GM19239 (cell line): ENCODE measurements at regions not wholly inside any gene's neighbourhood (a gene's known extent, or its start where the extent isn't known, plus 50 kb on each side); places are given as distances from the start of the nearest gene placed in this dataset.
"Not testable (repeated sequence)": the region's sequence is repeated elsewhere in the genome, so short reads cannot be mapped to it uniquely, and the experiment has no call there.

Experiments
- DNase-seq: peaks from one replicate; pipeline ENCODE4 v3.0.0; 2011; ENCODE audit warnings: low spot score; ENCODE audit not compliant: insufficient read length
- FAIRE-seq: peaks from 2 replicates; lab custom pipeline; 2011; peaks lifted over from hg19 to GRCh38; lab: Jason Lieb, UNC

- FAIRE-seq: no peak
- no peak for DNase-seq
Observed at GRCh38 chr7:93751421-93751820, 139.1 kb downstream of the TFPI2 start.

DNA sequence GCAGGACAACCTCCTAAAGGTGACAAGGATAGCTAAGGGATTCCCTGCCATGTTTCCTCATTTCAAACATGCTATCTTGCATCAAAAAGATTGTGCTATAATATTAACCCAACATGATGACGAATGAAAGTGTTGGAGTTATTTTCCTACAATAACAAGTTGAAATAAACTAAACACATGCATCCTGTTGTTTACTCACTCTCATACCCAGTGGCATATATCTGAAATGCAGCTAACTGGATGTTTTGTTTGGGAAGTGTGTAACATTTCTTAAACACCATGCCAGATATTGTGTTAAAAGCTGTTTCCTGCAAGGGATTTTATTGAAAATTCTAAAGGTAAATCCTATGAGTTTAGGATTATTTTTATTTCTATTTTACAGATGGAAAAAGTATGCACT lies 139.6 kb downstream of the TFPI2 start:
- DNase-seq: no peak
- no peak for FAIRE-seq

GRCh38 chr7:93747019-93747418 lies 143.5 kb downstream of the TFPI2 start:
- DNase-seq: no peak
- FAIRE-seq: no peak

GRCh38 chr7:93739424-93739823 lies 151.1 kb downstream of the TFPI2 start:
- DNase-seq (no peak), FAIRE-seq (no peak)

DNA sequence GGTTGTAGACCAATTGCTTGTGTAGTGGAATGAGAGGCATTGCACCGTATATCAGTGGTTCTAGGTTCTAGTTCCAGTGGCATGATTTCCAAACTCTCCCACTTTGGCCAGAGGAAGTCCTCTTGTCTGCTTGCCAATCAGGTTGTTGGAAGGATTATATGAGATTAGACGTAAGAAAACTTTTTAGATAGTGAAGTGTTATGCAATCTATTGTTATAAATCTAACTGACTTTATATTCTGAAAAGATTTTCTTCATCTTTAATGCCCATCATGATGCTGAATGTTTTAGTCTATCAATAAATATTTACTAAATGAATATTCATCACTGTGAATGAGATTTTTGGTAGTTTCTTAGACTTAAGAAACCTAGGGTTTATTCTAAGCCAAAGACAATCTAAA lies 152.6 kb downstream of the TFPI2 start:
- no peak for DNase-seq
- no peak for FAIRE-seq

- DNase-seq (no peak), FAIRE-seq (no peak)
Observed at GRCh38 chr7:93736668-93737369, 153.7 kb downstream of the TFPI2 start.

DNA sequence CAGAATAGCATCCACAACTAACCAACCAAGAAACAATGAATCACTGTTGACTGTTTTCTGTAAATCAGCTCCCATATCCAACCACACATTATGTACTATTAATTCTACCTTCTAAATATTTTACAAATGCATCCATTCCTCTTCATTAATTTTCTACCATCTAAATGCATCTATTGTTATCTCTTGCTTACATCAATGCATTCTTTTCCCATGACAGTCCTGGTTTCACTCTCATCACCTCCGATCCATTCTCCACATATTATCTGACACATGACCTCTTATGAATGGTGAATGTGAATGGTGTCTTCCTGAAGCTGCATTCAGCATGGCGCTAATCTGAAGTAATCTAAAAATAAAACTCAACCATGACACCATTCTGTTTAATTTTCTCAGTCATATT lies 153.8 kb upstream of the CALCR start:
- no peak for FAIRE-seq
- no peak for DNase-seq

- no peak for DNase-seq
- no peak for FAIRE-seq
Observed at GRCh38 chr7:93725954-93726353, 151.4 kb upstream of the CALCR start.

- DNase-seq (no peak), FAIRE-seq (no peak)
Observed at GRCh38 chr7:93723424-93724124, 149.1 kb upstream of the CALCR start.

DNA sequence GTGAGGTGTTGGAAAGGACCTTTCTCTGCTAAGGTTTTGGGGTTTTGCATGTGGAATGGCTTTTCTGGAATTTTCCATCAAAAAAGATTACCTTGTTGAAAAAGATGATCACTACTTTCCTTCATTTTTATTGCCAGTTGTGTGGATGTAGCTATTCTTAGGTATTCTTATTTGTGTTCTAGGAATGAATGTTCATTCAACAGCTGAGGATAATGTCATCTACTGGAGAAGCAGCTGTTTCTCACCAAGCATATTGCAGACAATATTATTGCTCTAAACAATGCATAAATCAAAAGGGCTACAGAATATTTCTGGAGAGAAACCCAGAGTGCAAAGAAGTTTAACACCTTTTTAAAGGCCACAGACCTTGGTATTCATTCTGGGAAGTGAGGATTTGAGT lies 145.6 kb upstream of the CALCR start:
- DNase-seq (no peak), FAIRE-seq (no peak)

DNA sequence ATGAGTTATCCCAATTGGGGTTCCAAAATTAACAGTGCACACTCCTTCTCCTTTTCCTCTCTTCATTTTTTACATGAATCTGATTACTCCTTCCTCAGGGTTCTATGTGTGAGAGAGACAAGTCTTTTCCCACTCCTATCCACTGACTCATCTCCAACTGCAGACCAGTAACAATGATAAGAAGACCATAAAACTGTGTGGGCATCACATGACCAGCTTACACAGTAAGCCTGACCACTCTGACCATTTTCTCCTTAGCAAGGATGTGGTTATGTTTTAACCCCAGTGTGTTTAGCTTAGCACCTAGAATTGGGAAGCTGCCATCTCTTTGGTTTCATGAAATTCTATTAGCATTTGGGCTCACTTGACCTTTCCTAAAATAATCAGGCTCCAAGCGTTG lies 145.0 kb upstream of the CALCR start:
- DNase-seq (no peak), FAIRE-seq (no peak)

DNA sequence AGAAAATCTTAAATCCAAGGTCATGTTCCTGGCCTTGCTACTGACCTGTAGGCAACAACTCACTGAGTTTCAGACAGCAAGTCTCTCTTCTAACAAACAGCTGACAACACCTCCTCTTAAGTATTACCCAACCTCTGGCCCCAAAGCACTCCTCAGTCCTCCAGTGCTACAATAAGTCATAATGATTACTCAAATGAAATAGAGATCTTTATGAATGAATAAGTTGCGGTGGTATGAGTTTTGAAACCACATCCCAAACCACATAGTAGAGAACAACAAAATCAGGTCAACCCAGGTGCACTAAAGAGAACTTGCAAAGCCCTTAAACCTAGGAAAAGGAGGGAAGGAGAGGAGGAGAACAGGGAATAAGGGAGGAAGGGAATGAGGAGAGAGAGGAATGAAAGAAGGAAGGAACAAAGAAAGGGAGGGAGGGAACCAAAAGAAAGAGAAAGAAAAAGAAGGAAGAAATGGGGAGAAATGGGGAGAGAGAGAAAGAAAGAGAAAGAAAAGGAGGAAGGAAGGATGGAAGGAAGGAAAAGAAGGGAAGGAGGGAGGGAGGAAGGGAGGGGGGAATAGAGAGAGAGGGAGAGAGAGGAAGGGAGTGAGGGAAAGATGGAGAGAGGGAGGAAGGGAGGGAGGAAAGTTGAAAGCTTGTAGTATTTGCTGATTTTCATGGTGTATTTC lies 142.8 kb upstream of the CALCR start:
- DNase-seq: no peak
- FAIRE-seq: no peak

GRCh38 chr7:93715234-93715633 lies 140.7 kb upstream of the CALCR start:
- FAIRE-seq (no peak), DNase-seq (no peak)

GRCh38 chr7:93711926-93712325 lies 137.4 kb upstream of the CALCR start:
- DNase-seq (no peak), FAIRE-seq (no peak)

DNA sequence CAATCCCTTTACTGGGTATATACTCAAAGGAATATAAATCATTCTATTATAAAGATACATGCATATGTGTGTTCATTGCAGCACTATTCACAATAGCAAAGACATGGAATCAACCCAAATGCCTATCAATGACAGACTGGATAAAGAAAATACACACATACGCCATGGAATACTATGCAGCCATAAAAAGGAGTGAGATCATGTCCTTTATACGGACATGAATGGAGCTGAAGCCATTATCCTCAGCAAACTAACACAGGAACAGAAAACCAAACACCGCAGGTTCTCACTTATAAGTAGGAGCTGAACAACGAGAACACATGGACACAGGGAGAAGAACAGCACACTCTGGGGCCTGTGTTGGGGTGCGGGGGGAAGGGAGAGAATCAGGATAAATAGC lies 133.7 kb upstream of the CALCR start:
- not testable (repeated sequence) for DNase-seq, FAIRE-seq

DNA sequence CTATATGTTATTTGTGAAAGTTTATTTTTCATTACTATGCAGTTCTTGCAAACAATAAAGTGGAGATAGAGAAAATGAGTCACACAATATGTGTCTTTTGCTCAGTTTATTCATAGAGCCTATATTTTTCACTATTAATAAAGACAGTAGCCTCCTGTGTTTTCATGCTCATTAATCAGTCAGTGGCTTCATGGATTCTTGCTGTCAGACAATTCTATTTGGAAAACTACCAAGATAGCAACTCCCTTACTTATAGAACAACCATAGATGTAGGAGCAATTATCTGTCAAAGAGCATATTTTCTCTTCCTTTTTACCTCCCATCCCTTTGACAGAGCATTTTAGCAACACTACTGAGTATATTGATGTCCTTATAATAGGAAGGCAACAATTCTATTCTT lies 132.7 kb upstream of the CALCR start:
- FAIRE-seq (no peak), DNase-seq (no peak)

GRCh38 chr7:93706162-93706561 lies 131.6 kb upstream of the CALCR start:
- not testable (repeated sequence) for DNase-seq, FAIRE-seq

DNA sequence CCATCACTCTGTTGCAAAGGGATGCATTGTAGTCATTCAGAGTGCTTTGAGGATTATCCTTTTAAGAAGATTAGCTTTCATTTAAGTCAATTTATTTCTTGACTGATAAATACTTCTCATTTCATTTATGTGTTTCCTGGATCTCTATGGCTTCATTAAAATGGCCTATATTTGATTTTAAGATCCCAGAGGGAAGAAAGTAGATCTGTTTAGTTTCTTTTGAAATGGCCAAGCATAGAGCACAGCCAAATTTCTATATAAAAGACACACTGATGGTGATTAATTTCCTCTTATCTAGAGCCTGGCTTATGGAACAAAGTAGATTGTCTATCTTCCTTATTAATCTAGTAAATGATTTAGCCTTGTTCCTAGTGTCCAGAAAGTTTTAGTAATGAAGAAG lies 129.7 kb upstream of the CALCR start:
- FAIRE-seq: no peak

DNA sequence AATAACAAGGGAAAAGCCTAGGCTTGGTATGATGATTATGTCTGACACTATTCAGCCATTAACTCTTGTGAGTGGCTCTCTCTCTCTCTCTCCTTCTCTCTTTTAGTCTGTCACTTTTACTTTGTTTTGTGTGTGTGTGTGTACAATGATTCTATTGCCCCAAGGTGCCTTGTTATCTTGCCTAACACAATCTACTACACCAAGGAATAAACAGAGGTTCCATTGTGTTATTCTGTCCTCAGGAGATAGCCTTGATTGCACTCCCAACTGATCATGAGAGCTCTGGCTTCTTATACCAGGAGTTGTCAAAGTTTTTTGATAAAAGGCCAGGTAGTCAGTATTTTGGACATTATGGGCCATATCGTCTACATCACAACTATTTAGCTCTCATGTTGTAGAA lies 123.4 kb upstream of the CALCR start:
- no peak for FAIRE-seq

More for the DNA sequence above, 129.7 kb upstream of the CALCR start:
- no peak for DNase-seq

DNA sequence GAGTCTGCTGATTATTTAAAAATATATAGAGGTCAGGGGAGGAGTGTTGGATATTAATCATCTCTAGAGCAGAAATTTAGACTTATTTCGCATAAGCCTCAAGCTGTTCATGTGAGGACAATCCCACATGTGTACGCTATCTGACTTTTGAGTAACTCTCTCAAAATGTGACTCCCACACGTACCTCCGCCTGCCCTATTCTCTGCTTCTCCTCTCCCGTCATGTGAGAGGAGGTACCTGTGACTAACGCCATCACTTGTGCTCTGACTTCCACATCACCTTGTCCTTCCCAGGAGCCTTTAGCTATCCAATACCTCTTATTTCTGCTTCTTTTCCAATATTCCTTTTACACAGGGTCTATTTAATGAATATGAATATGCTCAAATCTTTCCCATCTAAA lies 119.3 kb upstream of the CALCR start:
- FAIRE-seq (no peak), DNase-seq (no peak)

More for the DNA sequence above, 123.4 kb upstream of the CALCR start:
- no peak for DNase-seq

DNA sequence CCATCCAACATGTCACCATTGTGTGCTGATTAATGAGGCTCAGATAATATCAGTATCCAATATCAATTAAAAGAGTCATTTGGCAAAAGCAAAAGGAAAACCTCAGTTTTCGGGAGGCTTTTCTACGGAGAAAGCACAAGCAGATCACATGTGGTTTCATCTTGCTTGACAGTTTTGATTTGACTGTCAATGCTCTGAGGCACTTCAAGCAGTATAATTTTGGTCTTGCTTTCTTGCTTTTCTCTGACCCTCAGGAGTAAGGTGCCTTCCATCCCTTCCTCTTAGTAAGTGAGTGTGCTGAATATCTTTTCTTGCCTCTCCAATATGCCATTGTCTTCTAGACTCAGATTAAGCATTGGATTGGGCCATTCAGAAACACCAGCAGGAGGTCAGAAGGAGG lies 115.5 kb upstream of the CALCR start:
- DNase-seq: no peak
- no peak for FAIRE-seq
